ENCODE measurements at regions not wholly inside any gene's neighbourhood (a gene's known extent, or its start where the extent isn't known, plus 50 kb on each side); places are given as distances from the start of the nearest gene placed in this dataset.

GRCh38 chr11:116427903-116428637, 344.7 kb downstream of the BUD13 start:
- POLR2A ChIA-PET: interaction anchor here (0.6 to 1.1 kb wide), 2 partner anchors 122 to 133 kb away, joined by 3 read pairs; no protein-coding TSS in a partner anchor
- BruUV-seq (replicated peaks): no TSS peak

GRCh38 chr11:116427337-116427902, 345.4 kb downstream of the BUD13 start:
- BruUV-seq (replicated peaks): TSS peak; percentile 77
- intact Hi-C loops (cut with micrococcal nuclease; ENCODE audit: unreplicated experiment): no loop called here
- DNase-seq: no peak
- Histone ChIP-seq H3K9me3 (no peaks in the 10 kb centered on the region), H3K27me3 (replicated peaks; ENCODE audit: control insufficient read depth, insufficient read depth, low read length) (no peaks in the 10 kb centered on the region), H3K4me3 (ENCODE audit: low read depth, low read length) (no peak overlapping the region), H3K4me1 (peaks cover 40% of the 10 kb centered on the region), H3K36me3 (ENCODE audit: control insufficient read depth, insufficient read depth, low read length) (no peaks in the 10 kb centered on the region)
- POLR2A ChIA-PET: interaction anchor here (0.6 to 1.1 kb wide), 2 partner anchors 123 to 133 kb away, joined by 3 read pairs; no protein-coding TSS in a partner anchor
- Mint-ChIP-seq H3K4me1 (ENCODE audit: low read depth, unreplicated experiment) (peaks cover 33% of the 10 kb centered on the region), H3K27me3 (ENCODE audit: insufficient read depth, unreplicated experiment) (no peaks in the 10 kb centered on the region), H3K36me3 (ENCODE audit: insufficient read depth, unreplicated experiment) (no peaks in the 10 kb centered on the region), H3K4me3 (ENCODE audit: unreplicated experiment) (peak overlapping the region; percentile 37), H3K9me3 (ENCODE audit: unreplicated experiment) (peaks cover 10% of the 10 kb centered on the region), H3K27ac (ENCODE audit: unreplicated experiment) (peak overlapping the region; percentile 84)
- CTCF ChIA-PET: interaction anchor here (0.9 to 2.3 kb wide), 6 partner anchors 27 to 264 kb away, joined by 3 to 7 read pairs (median 6); no protein-coding TSS in a partner anchor
- TF ChIP-seq CTCF (IDR thresholded peaks at IDR 0.05; ENCODE audit: insufficient read depth in 1 of 2, low read depth in 1 of 2, low read length in 1 of 2, severe bottlenecking in 1 of 2, unreplicated experiment in 1 of 2): no peak

More at GRCh38 chr11:116427903-116428637, 344.7 kb downstream of the BUD13 start:
- Mint-ChIP-seq H3K4me1 (ENCODE audit: low read depth, unreplicated experiment) (peaks cover 29% of the 10 kb centered on the region), H3K27me3 (ENCODE audit: insufficient read depth, unreplicated experiment) (no peaks in the 10 kb centered on the region), H3K4me3 (ENCODE audit: unreplicated experiment) (peak overlapping the region; percentile 37), H3K36me3 (ENCODE audit: insufficient read depth, unreplicated experiment) (no peaks in the 10 kb centered on the region), H3K9me3 (ENCODE audit: unreplicated experiment) (peaks cover 10% of the 10 kb centered on the region), H3K27ac (ENCODE audit: unreplicated experiment) (peak overlapping the region; percentile 84)
- CTCF ChIA-PET: interaction anchor here (0.9 to 2.3 kb wide), 6 partner anchors 26 to 263 kb away, joined by 3 to 7 read pairs (median 6); no protein-coding TSS in a partner anchor
- Histone ChIP-seq H3K36me3 (ENCODE audit: control insufficient read depth, insufficient read depth, low read length) (no peaks in the 10 kb centered on the region), H3K9me3 (no peaks in the 10 kb centered on the region), H3K27me3 (replicated peaks; ENCODE audit: control insufficient read depth, insufficient read depth, low read length) (no peaks in the 10 kb centered on the region), H3K4me1 (peaks cover 40% of the 10 kb centered on the region), H3K4me3 (ENCODE audit: low read depth, low read length) (no peak overlapping the region)
- intact Hi-C loops (cut with micrococcal nuclease; ENCODE audit: unreplicated experiment): loop anchor here (2.0 kb wide), 1 partner anchor 133 kb away; no protein-coding TSS in a partner anchor
- DNase-seq: peak; percentile 81 to 92
- TF ChIP-seq CTCF (IDR thresholded peaks at IDR 0.05; ENCODE audit: insufficient read depth in 1 of 2, low read depth in 1 of 2, low read length in 1 of 2, severe bottlenecking in 1 of 2, unreplicated experiment in 1 of 2): no peak

GRCh38 chr11:116426761-116427160, 346.0 kb downstream of the BUD13 start:
- Mint-ChIP-seq H3K36me3 (ENCODE audit: insufficient read depth, unreplicated experiment) (no peaks in the 10 kb centered on the region), H3K4me1 (ENCODE audit: low read depth, unreplicated experiment) (peaks cover 26% of the 10 kb centered on the region), H3K4me3 (ENCODE audit: unreplicated experiment) (no peak overlapping the region), H3K27me3 (ENCODE audit: insufficient read depth, unreplicated experiment) (no peaks in the 10 kb centered on the region), H3K9me3 (ENCODE audit: unreplicated experiment) (peaks cover 10% of the 10 kb centered on the region), H3K27ac (ENCODE audit: unreplicated experiment) (no peak overlapping the region)
- Histone ChIP-seq H3K36me3 (ENCODE audit: control insufficient read depth, insufficient read depth, low read length) (no peaks in the 10 kb centered on the region), H3K27me3 (replicated peaks; ENCODE audit: control insufficient read depth, insufficient read depth, low read length) (no peaks in the 10 kb centered on the region), H3K4me3 (ENCODE audit: low read depth, low read length) (no peak overlapping the region), H3K4me1 (peaks cover 35% of the 10 kb centered on the region), H3K9me3 (no peaks in the 10 kb centered on the region)
- DNase-seq: no peak
- ChIA-PET POLR2A (no interaction called here), CTCF (interaction anchor here (1.5 to 2.3 kb wide), 3 partner anchors 28 to 87 kb away, joined by 5 to 7 read pairs (median 7); no protein-coding TSS in a partner anchor)
- no TSS peak for BruUV-seq (replicated peaks)
- intact Hi-C loops (cut with micrococcal nuclease; ENCODE audit: unreplicated experiment): no loop called here
- TF ChIP-seq CTCF (IDR thresholded peaks at IDR 0.05; ENCODE audit: insufficient read depth in 1 of 2, low read depth in 1 of 2, low read length in 1 of 2, severe bottlenecking in 1 of 2, unreplicated experiment in 1 of 2): no peak

Measured in Caco-2 (cell line).